MCF 10A (cell line): ENCODE measurements at regions not wholly inside any gene's neighbourhood (a gene's known extent, or its start where the extent isn't known, plus 50 kb on each side); places are given as distances from the start of the nearest gene placed in this dataset.

Experiments used
- BruUV-seq: library from RNA; stranded (reverse); fragments of 400-500 nt; replicated peaks from 2 replicates; lab custom pipeline; 2021; lab: Mats Ljungman, UMichigan
- CTCF ChIA-PET: fragments of 300-600 bp; sonication (Branson Sonifier 250); formaldehyde crosslinking; extraction: SDS; loops from one replicate; lab custom pipeline; 2021; ENCODE audit warnings: antibody characterized with exemption, inconsistent platforms; lab: Yijun Ruan, JAX
- POLR2A ChIA-PET: fragments of 300-600, 350-650 bp; sonication (Branson Sonifier 250); formaldehyde crosslinking; extraction: SDS; loops from one replicate; lab custom pipeline; 2020; ENCODE audit warnings: antibody characterized with exemption, inconsistent platforms; lab: Yijun Ruan, JAX
- DNase-seq: peaks from one replicate; pipeline ENCODE4 v3.0.0-alpha.2; 2018; ENCODE audit not compliant: unreplicated experiment
- H3K27ac Mint-ChIP-seq: one replicate; pipeline ENCODE4 v1.8.0; 2022; ENCODE audit warnings: mild to moderate bottlenecking, low read depth, mixed read lengths; ENCODE audit not compliant: unreplicated experiment
- H3K27me3 Mint-ChIP-seq: one replicate; pipeline ENCODE4 v1.8.0; 2022; ENCODE audit warnings: mixed read lengths; ENCODE audit not compliant: insufficient read depth, unreplicated experiment
- H3K36me3 Mint-ChIP-seq: one replicate; pipeline ENCODE4 v1.8.0; 2022; ENCODE audit warnings: mild to moderate bottlenecking, moderate library complexity, mixed read lengths; ENCODE audit not compliant: insufficient read depth, unreplicated experiment
- H3K4me1 Mint-ChIP-seq: one replicate; pipeline ENCODE4 v1.8.0; 2022; ENCODE audit warnings: mixed read lengths; ENCODE audit not compliant: insufficient read depth, unreplicated experiment
- H3K4me3 Mint-ChIP-seq: one replicate; pipeline ENCODE4 v1.8.0; 2022; ENCODE audit warnings: mild to moderate bottlenecking, moderate library complexity, mixed read lengths; ENCODE audit not compliant: unreplicated experiment
- H3K9me3 Mint-ChIP-seq: one replicate; pipeline ENCODE4 v1.8.0; 2022; ENCODE audit warnings: mixed read lengths; ENCODE audit not compliant: unreplicated experiment
- intact Hi-C: fragments of 100-400 bp; cut with micrococcal nuclease; formaldehyde crosslinking; loops from 2 replicates; pipeline ENCODE4 v1.14.1; 2022
- TF ChIP-seq, protein P1 (sequence below): fragments of 200-600 bp; IDR thresholded peaks from one replicate; pipeline ENCODE4 v1.8.0; 2022; ENCODE audit warnings: antibody characterized with exemption, mild to moderate bottlenecking; ENCODE audit not compliant: unreplicated experiment

DNA sequence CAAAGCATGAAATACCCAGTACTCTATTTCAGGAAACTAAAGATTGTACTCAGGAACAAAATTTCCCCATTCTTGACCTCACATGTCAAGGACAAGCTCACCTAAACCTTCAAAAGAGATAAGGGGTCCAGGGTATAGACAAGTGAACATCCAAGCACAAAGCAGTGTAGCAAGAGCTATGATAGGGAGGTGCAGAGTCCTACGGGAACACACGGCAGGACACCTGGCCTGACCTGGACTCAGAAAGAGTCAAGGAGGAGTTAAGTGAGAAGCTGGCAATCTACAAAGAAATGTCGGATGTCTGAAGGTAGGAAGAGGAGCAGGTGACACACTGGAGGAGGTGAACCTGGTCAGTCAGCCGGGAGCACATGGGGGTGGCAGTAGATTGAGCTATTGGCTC lies 67.1 kb upstream of the LDLRAD3 start:
- Mint-ChIP-seq H3K36me3 (no peaks in the 10 kb centered on the region), H3K27me3 (no peaks in the 10 kb centered on the region), H3K27ac (no peak overlapping the region), H3K4me1 (peaks cover 6% of the 10 kb centered on the region), H3K4me3 (no peak overlapping the region), H3K9me3 (no peaks in the 10 kb centered on the region)
- CTCF ChIA-PET, result interaction anchor here (0.6 to 1.4 kb wide), 6 partner anchors 11 to 312 kb away, joined by 3 to 10 read pairs (median 3); partner anchors contain the start of gene FJX1
- no TSS peak for BruUV-seq
- POLR2A ChIA-PET, result interaction anchor here (0.6 kb wide), 1 partner anchor 527 kb away, joined by 3 read pairs; no protein-coding TSS in a partner anchor
- DNase-seq, result no peak
- TF ChIP-seq, protein P1, sequence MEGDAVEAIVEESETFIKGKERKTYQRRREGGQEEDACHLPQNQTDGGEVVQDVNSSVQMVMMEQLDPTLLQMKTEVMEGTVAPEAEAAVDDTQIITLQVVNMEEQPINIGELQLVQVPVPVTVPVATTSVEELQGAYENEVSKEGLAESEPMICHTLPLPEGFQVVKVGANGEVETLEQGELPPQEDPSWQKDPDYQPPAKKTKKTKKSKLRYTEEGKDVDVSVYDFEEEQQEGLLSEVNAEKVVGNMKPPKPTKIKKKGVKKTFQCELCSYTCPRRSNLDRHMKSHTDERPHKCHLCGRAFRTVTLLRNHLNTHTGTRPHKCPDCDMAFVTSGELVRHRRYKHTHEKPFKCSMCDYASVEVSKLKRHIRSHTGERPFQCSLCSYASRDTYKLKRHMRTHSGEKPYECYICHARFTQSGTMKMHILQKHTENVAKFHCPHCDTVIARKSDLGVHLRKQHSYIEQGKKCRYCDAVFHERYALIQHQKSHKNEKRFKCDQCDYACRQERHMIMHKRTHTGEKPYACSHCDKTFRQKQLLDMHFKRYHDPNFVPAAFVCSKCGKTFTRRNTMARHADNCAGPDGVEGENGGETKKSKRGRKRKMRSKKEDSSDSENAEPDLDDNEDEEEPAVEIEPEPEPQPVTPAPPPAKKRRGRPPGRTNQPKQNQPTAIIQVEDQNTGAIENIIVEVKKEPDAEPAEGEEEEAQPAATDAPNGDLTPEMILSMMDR, result no peak
- intact Hi-C loops, result no loop called here

- DNase-seq, result no peak
- no peaks in the 10 kb centered on the region for H3K36me3 Mint-ChIP-seq
- no peaks in the 10 kb centered on the region for H3K9me3 Mint-ChIP-seq
- ChIA-PET CTCF (interaction anchor here (0.6 kb wide), 1 partner anchor 57 kb away, joined by 6 read pairs; no protein-coding TSS in a partner anchor), POLR2A (interaction anchor here (0.5 to 0.9 kb wide), 4 partner anchors 9 to 348 kb away, joined by 3 to 5 read pairs (median 3); no protein-coding TSS in a partner anchor)
- no peaks in the 10 kb centered on the region for H3K27me3 Mint-ChIP-seq
- H3K27ac Mint-ChIP-seq, result no peak overlapping the region
- no peaks in the 10 kb centered on the region for H3K4me1 Mint-ChIP-seq
- BruUV-seq, result no TSS peak
- intact Hi-C loops, result no loop called here
- no peak overlapping the region for H3K4me3 Mint-ChIP-seq
- TF ChIP-seq, protein P1, result no peak
These were observed 65.1 kb upstream of the LDLRAD3 start for GRCh38 chr11:35878741-35879140.

- Mint-ChIP-seq H3K36me3 (no peaks in the 10 kb centered on the region), H3K27ac (no peak overlapping the region), H3K4me1 (no peaks in the 10 kb centered on the region), H3K27me3 (no peaks in the 10 kb centered on the region), H3K4me3 (no peak overlapping the region), H3K9me3 (no peaks in the 10 kb centered on the region)
- ChIA-PET POLR2A (interaction anchor here (0.6 to 0.9 kb wide), 2 partner anchors 8 to 17 kb away, joined by 3 read pairs; no protein-coding TSS in a partner anchor), CTCF (interaction anchor here (0.6 kb wide), 1 partner anchor 57 kb away, joined by 6 read pairs; no protein-coding TSS in a partner anchor)
- no TSS peak for BruUV-seq
- TF ChIP-seq, protein P1, result no peak
- intact Hi-C loops, result no loop called here
- DNase-seq, result no peak
These were observed 64.5 kb upstream of the LDLRAD3 start for GRCh38 chr11:35879361-35879760.

GRCh38 chr11:35886759-35887158 lies 57.1 kb upstream of the LDLRAD3 start:
- TF ChIP-seq, protein P1, result no peak
- intact Hi-C loops, result no loop called here
- no peak for DNase-seq
- CTCF ChIA-PET, result no interaction called here
- Mint-ChIP-seq H3K9me3 (peaks cover 6% of the 10 kb centered on the region), H3K36me3 (no peaks in the 10 kb centered on the region), H3K27me3 (no peaks in the 10 kb centered on the region), H3K4me1 (peaks cover 5% of the 10 kb centered on the region), H3K27ac (no peak overlapping the region), H3K4me3 (no peak overlapping the region)
- no TSS peak for BruUV-seq
- POLR2A ChIA-PET, result interaction anchor here (0.6 to 1.9 kb wide), 6 partner anchors 8 to 337 kb away, joined by 3 to 7 read pairs (median 4); no protein-coding TSS in a partner anchor
